GM18870 (cell line): ENCODE measurements at regions not wholly inside any gene's neighbourhood (a gene's known extent, or its start where the extent isn't known, plus 50 kb on each side); places are given as distances from the start of the nearest gene placed in this dataset.

Experiments
- ATAC-seq: cut with Tn5 transposase; IDR thresholded peaks from one replicate; pipeline ENCODE4 v1.9.1; 2021; ENCODE audit warnings: moderate library complexity; ENCODE audit not compliant: unreplicated experiment

- ATAC-seq = no peak
Measured at GRCh38 chr3:132183811-132184210, 133.4 kb upstream of the ACP3 start.

DNA sequence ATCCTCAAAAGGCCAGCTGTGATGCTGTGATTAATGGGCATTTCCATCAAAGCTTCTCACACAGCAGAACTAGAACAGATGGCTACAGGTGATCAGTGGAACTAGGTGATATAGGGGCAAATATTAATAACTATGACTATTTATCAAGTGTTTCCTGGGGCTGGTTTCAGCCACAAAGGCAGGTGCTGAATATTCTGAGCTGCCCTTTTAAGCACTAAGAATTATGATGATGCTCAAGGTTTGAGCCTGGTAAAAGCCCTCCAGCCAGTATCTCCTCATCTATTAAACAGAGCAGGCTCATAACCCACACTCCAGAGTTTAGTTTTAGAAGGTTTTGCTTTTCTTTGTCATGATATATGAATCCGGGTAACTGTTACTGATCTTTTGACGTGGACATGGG lies 129.5 kb upstream of the ACP3 start:
- no peak for ATAC-seq

GRCh38 chr3:132189601-132190000 lies 127.6 kb upstream of the ACP3 start:
- no peak for ATAC-seq

DNA sequence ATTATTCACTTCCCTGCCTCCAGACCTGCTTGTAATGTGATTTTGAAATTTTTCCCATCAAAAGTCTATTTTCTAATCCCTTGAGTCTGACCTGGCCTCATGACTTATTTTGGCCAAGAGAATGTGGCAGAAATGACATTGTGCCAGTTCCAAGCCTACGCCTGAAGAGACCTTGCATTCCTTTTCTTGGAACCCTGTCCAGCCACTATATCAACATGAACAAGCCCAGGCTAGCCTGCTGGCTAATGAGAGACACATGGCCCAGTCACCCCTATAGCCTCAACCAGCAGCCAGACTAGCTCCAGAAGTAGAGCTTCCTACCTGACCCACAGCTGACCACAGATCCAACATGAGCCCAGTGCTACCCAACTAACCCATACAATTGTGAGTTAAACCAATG lies 121.1 kb upstream of the ACP3 start:
- ATAC-seq = no peak

DNA sequence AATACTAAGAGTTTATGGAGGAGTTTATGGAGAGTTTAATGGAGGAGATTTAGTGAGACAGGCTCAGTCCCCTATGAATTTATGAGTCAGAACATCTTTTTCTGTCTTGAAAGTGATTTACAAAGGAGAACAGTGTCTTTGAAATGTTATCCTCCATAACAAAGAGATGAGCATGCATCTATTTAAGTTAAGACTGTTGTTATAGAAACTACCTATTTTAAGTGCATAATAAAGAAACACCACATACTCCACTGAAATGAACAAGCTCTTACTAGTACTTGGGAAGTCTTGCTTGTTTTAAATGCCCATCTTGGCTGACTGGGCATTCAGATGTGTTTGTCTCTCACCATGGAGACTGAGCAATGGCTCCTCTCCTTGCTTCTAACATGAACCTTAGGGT lies 118.7 kb upstream of the ACP3 start:
- ATAC-seq = no peak

GRCh38 chr3:132199451-132199850 lies 117.8 kb upstream of the ACP3 start:
- no peak for ATAC-seq

GRCh38 chr3:132202586-132202985 lies 114.6 kb upstream of the ACP3 start:
- ATAC-seq = no peak

- no peak for ATAC-seq
Measured at GRCh38 chr3:132203889-132204596, 113.2 kb upstream of the ACP3 start.

DNA sequence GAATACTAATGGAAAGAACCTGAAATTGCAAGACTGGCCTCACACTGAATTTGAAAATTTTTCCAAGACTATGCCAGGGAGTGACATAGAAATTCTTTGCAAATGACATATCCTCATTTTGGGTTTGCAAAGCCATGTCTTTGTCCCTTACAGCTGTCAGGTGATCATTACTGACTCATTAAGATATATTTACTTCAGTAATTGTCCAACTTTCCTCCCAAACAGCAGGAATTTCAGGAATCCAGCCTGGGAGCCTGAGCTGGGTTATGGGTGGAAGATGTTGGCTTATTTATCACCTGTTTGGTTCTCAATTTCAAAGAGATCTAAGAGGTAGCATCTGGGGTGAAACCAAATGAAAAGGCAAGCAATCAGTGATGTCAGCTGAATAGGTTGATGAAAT lies 111.6 kb upstream of the ACP3 start:
- ATAC-seq = no peak

DNA sequence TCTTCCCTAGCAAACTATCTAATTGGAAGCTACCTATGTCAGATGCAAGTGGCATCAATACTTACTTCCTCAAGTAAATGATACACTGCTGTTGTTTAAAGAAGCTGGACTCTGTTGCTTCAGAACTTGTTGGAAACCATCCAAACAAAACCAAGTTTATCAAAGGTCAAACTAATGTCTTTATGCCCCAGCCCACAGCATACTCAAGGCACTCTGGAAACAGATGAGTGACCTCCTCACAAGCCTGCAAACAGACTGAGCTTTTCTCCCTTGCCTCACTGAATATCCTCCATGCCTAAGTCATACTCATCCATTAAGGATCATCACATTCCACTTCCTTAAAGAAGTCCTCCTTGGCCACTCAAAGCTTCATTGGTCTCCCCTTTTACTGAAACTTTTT lies 107.4 kb upstream of the ACP3 start:
- ATAC-seq = no peak

GRCh38 chr3:132210476-132211346 lies 106.5 kb upstream of the ACP3 start:
- no peak for ATAC-seq

GRCh38 chr3:132211896-132212295 lies 105.3 kb upstream of the ACP3 start:
- ATAC-seq = no peak

- no peak for ATAC-seq
Measured at GRCh38 chr3:132218817-132219755, 98.1 kb upstream of the ACP3 start.

GRCh38 chr3:132220986-132221385 lies 96.2 kb upstream of the ACP3 start:
- ATAC-seq = no peak

DNA sequence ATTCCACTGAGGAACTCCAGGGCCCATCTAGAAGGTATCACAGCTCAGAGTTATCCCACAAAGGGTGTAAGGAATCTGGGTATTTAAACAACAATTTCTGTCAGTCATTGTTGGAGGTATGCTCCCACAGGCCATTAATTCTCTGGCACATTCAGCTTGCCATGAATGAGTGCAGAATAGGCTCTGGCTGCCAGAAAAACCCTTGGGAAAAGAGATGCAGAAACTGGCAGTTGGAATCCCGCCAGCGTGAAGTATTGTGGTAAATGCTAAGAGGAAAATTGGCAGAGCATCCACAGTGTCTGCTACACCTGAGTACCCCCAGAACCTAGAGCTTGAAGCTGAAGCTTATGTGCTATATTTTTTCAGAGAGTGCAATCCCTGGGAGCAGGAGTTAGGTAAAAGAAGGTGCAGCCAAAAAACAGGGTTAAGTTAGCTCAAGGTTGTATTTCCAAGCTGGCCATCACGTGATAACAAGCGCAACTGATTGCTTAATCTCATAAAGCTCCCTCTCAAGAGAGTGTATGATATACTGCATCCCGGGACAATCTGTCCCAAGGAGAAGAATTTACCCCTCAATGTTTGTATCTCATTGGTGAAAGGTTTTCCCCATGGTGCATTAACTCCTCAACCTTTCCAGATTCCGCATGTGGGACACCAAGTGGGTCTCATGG lies 94.2 kb upstream of the ACP3 start:
- ATAC-seq = no peak

- no peak for ATAC-seq
Measured at GRCh38 chr3:132225664-132226063, 91.5 kb upstream of the ACP3 start.

- no peak for ATAC-seq
Measured at GRCh38 chr3:132228923-132229322, 88.3 kb upstream of the ACP3 start.

- ATAC-seq = no peak
Measured at GRCh38 chr3:132229641-132230040, 87.6 kb upstream of the ACP3 start.

- no peak for ATAC-seq
Measured at GRCh38 chr3:132230156-132231000, 86.8 kb upstream of the ACP3 start.

- no peak for ATAC-seq
Measured at GRCh38 chr3:132231633-132232032, 85.6 kb upstream of the ACP3 start.
